Neural crest cell (in vitro differentiated cells): ENCODE measurements at regions not wholly inside any gene's neighbourhood (a gene's known extent, or its start where the extent isn't known, plus 50 kb on each side); places are given as distances from the start of the nearest gene placed in this dataset.

Experiments used
- DNase-seq: peaks from one replicate; pipeline ENCODE4 v3.0.0; 2021; ENCODE audit warnings: low read depth, mixed read lengths, low spot score
- H3K27ac Mint-ChIP-seq: one replicate; pipeline ENCODE4 v1.8.0; 2021; ENCODE audit warnings: mild to moderate bottlenecking, mixed read lengths; ENCODE audit not compliant: unreplicated experiment
- H3K27me3 Mint-ChIP-seq: 2 replicates; pipeline ENCODE4 v1.8.0; 2021; ENCODE audit warnings: low read depth, mild to moderate bottlenecking, mixed read lengths
- H3K36me3 Mint-ChIP-seq: 2 replicates; pipeline ENCODE4 v1.8.0; 2021; ENCODE audit warnings: low read depth, mild to moderate bottlenecking, mixed read lengths
- H3K4me1 Mint-ChIP-seq: 2 replicates; pipeline ENCODE4 v1.8.0; 2021; ENCODE audit warnings: mixed read lengths
- H3K4me3 Mint-ChIP-seq: one replicate; pipeline ENCODE4 v1.8.0; 2021; ENCODE audit warnings: mild to moderate bottlenecking, mixed read lengths
- H3K9me3 Mint-ChIP-seq: 2 replicates; pipeline ENCODE4 v1.8.0; 2021; ENCODE audit warnings: mixed read lengths
- TF ChIP-seq, protein P1 (sequence below): fragments of 200-600 bp; sonication (generic); conservative IDR thresholded peaks from 2 replicates; pipeline ENCODE4 v1.5.0; 2021; ENCODE audit warnings: antibody characterized with exemption, mild to moderate bottlenecking

DNA sequence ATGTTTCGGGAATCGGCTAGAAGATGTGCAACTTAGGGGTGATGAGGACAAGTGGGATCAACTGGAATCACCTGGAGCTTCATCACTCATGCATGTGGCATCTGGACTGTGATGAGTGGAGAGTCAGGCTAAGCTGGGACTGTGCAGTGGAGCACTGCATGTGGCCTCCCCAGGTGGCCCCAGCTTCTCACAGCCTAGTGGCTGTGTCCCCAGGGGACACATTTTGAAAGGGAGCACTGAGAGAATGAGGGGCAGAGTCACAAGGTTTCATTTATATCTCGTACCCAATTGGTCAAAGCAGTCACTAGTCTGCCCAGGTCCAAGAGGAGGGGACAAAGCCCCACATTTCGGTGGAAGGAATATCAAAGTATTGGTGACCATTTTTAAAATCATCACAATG lies 54.8 kb upstream of the TCF7L2 start:
- H3K27me3 Mint-ChIP-seq: no peaks in the 10 kb centered on the region
- H3K27ac Mint-ChIP-seq: peak overlapping the region; percentile 83
- H3K4me3 Mint-ChIP-seq: no peak overlapping the region
- DNase-seq: no peak
- peaks cover 10% of the 10 kb centered on the region for H3K4me1 Mint-ChIP-seq
- no peaks in the 10 kb centered on the region for H3K36me3 Mint-ChIP-seq
- TF ChIP-seq, protein P1, sequence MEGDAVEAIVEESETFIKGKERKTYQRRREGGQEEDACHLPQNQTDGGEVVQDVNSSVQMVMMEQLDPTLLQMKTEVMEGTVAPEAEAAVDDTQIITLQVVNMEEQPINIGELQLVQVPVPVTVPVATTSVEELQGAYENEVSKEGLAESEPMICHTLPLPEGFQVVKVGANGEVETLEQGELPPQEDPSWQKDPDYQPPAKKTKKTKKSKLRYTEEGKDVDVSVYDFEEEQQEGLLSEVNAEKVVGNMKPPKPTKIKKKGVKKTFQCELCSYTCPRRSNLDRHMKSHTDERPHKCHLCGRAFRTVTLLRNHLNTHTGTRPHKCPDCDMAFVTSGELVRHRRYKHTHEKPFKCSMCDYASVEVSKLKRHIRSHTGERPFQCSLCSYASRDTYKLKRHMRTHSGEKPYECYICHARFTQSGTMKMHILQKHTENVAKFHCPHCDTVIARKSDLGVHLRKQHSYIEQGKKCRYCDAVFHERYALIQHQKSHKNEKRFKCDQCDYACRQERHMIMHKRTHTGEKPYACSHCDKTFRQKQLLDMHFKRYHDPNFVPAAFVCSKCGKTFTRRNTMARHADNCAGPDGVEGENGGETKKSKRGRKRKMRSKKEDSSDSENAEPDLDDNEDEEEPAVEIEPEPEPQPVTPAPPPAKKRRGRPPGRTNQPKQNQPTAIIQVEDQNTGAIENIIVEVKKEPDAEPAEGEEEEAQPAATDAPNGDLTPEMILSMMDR: no peak
- H3K9me3 Mint-ChIP-seq: no peaks in the 10 kb centered on the region

DNA sequence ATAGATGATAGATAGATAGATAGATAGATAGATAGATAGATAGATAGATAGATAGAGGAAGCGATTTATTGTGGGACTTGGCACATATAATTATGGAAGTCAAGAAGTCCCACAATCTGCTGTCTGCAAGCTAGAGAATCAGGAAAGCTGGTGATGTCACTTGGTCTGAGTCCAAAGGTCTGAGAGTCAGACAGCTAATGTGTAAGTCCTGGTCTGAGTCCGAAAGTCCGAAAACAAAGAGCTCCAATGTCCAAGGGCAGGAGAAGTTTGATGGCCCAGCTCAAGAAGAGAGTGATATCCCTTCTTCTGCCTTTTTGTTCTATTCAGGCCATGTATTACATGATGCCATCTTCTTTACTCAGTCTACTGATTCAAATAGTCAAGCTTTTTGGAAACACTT lies 53.8 kb upstream of the TCF7L2 start:
- DNase-seq: no peak
- no peak overlapping the region for H3K27ac Mint-ChIP-seq
- no peaks in the 10 kb centered on the region for H3K9me3 Mint-ChIP-seq
- H3K4me3 Mint-ChIP-seq: no peak overlapping the region
- TF ChIP-seq, protein P1: no peak
- no peaks in the 10 kb centered on the region for H3K27me3 Mint-ChIP-seq
- peaks cover 10% of the 10 kb centered on the region for H3K4me1 Mint-ChIP-seq
- no peaks in the 10 kb centered on the region for H3K36me3 Mint-ChIP-seq

DNA sequence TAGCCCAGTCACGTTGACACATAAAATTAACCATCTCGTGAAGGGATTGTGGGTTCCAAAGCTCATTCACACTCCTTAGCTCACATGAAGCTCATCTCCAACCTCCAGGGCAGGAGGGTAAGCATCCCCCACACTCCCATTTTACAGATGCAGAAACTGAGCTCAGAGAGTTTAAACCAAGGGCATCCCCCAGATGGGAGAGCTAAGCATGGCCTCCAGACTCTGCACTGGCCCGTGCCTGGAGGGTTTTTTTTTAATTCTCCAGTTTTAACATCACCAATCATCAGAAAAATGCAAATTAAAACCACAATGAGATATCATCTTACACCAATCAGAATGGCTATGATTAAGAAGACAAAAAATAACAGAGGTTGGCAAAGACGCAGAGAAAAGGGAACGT lies 53.3 kb upstream of the TCF7L2 start:
- Mint-ChIP-seq H3K27ac (no peak overlapping the region), H3K9me3 (no peaks in the 10 kb centered on the region), H3K36me3 (no peaks in the 10 kb centered on the region), H3K4me3 (no peak overlapping the region), H3K4me1 (peaks cover 12% of the 10 kb centered on the region), H3K27me3 (no peaks in the 10 kb centered on the region)
- TF ChIP-seq, protein P1: no peak
- DNase-seq: no peak

DNA sequence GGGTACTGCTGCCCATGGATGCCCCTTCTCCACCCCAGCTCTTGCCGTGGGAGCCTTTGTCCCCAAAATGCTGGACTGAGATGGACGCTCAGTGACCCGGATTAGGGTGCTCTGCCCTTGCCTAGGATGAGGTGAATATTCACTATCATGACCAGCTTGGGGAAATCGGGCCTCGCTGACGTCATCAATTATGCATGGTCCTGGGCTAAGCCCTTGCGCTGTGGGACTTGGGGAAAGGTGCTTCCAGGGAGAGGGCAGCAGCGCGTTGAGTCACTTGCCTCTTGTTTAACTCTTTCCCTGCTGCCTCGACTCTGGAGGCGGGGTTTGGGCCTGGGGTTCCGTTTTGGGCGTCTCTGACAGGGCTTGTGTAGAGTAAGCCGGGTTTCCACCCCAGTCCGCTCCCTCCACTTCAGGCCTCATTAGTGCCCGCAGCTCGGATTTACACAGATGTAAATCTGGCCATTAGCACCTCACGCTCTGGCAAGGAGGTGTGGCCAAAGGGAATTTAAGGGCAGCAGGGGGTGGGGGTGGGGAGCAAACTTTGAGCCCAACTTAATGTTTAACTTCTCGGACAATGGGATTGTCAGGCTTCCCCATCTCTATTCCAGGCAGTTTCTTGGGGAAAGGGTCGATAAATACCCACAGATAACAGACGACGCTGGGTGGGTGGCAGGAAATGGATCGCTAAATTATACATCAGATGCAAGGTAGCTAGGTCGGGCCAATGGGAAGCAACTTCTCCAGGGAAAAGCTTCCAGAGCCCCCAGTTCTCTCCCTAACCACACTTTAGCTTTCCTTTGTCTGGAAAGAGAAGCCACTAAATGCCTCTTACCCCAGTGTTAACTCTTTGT lies 51.3 kb upstream of the TCF7L2 start:
- H3K36me3 Mint-ChIP-seq: no peaks in the 10 kb centered on the region
- no peak overlapping the region for H3K27ac Mint-ChIP-seq
- H3K4me3 Mint-ChIP-seq: peak overlapping the region; percentile 71
- no peak for DNase-seq
- H3K4me1 Mint-ChIP-seq: peaks cover 18% of the 10 kb centered on the region
- H3K27me3 Mint-ChIP-seq: no peaks in the 10 kb centered on the region
- no peaks in the 10 kb centered on the region for H3K9me3 Mint-ChIP-seq
- TF ChIP-seq, protein P1: no peak

DNA sequence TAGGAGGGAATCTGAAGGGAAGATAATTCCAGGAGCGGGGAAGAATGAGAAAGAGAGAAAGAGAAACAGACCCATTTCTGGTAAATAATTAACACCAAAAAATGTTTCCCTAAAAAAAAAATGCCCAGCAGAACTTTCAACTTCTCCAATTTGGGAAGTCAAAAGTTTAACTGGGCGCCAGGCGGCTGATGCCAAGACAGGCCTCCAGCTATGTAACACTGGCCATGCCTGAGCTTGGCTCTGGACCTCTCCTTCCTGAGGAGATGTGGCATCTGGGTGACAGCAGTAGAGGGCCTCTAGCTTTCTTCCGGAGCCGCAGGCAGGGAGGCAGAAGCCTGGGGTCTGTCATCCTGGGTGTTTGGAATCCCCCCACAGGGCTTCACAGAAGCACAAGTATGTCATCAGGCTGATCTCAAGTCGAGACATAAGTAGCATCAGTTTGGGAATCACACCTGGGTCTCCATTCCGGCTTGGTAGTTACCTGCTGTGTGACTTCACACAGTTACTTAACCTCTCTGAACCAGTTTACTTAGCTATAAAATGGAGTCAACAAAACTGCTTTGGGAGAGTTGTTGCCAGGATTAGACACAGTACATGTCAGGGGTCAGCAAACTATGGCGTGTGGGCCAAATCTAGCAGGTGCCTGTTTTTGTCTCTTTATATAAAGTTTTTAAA lies 50.5 kb upstream of the TCF7L2 start:
- no peak overlapping the region for H3K27ac Mint-ChIP-seq
- H3K4me1 Mint-ChIP-seq: peaks cover 18% of the 10 kb centered on the region
- TF ChIP-seq, protein P1: no peak
- H3K36me3 Mint-ChIP-seq: no peaks in the 10 kb centered on the region
- no peak for DNase-seq
- H3K27me3 Mint-ChIP-seq: no peaks in the 10 kb centered on the region
- H3K9me3 Mint-ChIP-seq: no peaks in the 10 kb centered on the region
- no peak overlapping the region for H3K4me3 Mint-ChIP-seq
